GM19438 (cell line): ENCODE measurements at regions not wholly inside any gene's neighbourhood (a gene's known extent, or its start where the extent isn't known, plus 50 kb on each side); places are given as distances from the start of the nearest gene placed in this dataset.

Experiments used
- ATAC-seq: cut with Tn5 transposase; IDR thresholded peaks from one replicate; pipeline ENCODE4 v1.9.1; 2021; ENCODE audit warnings: low read depth; ENCODE audit not compliant: unreplicated experiment

DNA sequence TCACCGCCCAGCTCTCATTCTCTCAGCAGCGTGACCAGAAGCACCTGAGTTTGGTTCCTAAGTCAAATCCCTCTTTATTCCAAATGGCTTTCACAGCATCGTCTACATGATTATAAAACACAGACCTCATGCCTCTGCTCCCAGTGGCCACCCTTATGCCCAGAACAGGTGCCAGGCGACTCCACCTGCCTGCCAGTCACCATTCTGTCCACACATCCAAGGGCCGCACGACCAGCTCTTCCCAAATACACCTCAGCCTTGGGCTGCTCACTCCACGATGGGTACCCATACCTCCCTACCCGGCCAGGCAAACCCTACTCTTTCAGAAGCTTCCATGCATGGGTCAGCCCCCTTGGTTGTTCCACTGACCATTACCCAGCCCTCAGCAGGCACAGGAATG is 851.6 kb upstream of the SALL3 start:
- ATAC-seq = no peak

DNA sequence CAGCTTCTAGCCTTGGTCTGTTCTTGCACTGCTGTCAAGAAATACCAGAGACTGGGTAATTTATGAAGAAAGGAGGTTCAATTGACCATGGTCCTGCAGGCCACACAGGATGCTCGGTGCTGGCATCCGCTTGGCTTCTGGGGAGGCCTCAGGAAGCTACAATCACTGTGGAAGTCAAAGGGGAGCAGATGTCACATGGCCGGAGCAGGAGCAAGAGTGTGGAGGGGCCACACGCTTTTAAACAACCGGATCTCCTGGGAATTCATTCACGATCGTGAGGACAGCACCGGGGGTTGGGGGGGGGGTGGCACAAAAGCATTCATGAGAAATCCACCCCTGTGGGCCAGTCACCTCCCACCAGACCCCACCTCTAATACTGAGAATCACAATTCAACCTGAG is 850.4 kb upstream of the SALL3 start:
- no peak for ATAC-seq

DNA sequence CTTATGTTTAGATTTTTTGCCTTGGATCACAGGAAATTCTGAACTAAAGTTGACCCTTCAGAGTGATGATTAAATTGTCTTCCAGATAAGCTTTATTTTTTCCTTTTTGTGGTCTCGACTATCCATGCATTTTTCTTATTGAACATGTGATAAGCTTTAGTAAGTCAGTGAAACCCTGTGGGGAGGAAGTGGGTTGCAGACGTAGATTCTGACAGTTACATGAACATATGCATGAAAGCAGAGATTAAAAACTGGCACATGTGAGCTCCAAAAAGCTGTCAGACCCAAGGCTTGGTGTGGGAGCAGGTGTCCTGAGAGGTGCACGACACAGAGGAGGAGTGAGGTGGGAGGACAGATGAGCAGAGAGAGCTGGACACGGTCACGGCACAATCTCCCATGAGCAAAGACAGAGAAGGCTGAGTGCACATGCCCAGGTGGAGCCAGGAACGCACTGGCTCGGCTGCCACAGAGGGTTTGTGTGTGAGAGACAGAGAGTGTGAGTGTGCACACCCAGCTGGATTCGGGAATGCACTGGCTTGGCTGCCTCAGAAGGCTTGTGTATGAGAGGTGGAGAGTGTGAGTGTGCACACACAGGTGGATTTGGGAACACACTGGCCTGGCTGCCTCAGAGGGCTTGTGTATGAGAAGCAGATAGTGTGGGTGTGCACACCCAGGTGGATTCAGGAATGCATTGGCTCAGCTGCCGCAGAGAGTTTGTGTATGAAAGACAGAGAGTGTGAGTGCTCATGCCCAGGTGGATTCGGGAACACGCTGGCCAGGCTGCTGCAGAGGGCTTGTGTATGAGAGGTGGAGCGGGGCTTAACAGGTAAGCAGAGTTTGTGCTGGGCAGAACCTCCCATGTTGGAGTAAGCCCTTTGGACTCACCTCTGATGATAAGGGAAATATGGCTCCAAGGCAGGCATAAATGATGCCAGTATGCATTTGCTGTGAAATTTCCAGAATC is 849.1 kb upstream of the SALL3 start:
- no peak for ATAC-seq

DNA sequence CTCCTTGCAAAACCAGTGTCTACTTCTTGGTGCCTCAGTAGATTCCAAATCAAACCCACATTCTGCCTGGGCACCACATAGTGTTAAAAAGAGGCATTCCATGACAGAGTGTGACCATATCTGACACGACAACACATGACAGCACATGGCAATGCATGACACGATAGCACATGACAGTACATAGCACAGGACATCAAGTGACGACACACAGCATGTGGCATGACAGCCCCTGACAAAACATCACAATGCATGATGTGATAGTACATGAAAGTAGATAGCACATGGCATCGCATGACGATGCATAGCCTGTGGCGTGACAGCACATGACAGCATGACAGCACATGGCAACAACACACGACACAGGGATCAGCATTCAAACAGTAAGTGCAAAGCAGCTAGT is 845.9 kb upstream of the SALL3 start:
- no peak for ATAC-seq

DNA sequence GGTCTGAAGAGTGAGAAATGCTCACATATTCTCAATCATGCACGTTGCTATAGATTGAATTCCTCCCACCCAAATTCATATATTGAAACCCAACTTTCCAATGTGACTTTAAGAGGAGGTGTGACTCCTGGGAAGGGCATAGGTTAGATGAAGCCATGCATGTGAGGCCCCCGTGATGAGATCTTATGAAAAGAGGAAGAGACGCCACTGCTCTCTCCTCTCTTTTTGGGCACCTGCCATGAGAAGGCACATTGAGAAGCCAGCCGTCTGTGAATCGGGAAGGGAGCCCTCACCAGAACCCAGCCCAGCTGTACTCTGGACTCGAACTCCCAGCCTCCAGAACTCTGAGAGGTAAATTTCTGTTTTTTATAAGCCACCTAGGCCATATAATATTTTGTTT is 842.6 kb upstream of the SALL3 start:
- no peak for ATAC-seq

DNA sequence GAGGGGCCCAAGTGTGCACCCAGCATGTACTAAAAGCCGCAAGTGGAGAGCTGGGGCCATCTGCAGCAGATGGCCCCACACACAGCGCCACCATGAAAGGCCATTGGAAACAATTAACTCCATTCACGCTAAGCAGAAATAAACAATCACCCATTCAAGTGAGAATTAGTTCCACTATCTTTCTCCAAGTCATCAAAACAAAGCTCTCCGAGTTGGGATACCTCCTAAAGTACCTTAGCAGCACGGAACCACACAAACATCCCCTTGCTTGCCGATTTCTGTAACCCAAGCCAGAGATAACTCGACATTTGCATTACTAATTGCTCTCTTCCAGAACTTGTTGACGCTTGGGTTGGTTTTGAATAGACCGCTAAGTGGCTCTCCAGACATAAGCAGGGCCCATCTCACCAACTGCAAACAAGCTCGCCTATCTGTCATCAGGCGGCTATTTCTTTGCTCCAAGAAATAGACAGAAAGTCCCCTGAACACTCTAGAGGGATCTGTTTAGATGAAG is 840.6 kb upstream of the SALL3 start:
- no peak for ATAC-seq

DNA sequence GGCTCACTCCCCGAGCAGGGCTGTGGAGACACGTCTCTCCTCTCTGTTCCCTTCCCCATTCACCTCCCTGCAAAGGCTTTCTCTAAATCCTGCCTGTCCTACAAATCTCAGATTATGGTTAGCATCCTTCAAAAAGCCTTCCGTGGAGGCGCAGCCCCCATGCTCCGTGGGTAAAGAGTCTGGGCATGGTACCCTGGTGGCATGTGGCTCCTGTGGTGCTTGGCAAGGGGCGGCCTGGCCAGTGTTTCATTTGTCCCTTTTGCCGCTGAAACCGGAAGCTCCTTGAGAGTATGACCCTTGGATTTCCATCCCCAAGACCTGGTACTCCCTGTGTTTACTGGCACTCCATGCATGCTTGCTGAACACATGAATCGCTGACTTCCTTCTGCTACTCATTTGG is 839.3 kb upstream of the SALL3 start:
- ATAC-seq = no peak

DNA sequence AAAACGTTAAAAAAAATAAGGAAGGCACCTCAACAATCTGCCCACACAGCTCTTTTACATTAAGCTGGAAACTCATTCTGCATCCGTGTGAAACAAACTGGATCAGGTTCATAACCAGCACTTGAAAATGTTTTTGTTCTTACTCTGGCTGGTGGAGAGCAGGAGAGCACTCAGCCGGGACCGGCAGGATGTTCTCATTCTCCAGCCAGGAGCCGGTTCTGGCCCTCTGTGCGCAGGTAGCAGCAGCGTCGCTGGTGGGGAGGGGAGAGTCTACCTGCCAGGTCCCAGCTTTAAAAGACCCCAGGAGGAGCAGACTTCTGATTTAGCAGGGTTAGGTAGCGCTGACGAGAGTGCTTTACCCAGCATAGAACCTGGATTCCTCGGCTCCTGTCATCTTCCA is 834.9 kb upstream of the SALL3 start:
- ATAC-seq = no peak

DNA sequence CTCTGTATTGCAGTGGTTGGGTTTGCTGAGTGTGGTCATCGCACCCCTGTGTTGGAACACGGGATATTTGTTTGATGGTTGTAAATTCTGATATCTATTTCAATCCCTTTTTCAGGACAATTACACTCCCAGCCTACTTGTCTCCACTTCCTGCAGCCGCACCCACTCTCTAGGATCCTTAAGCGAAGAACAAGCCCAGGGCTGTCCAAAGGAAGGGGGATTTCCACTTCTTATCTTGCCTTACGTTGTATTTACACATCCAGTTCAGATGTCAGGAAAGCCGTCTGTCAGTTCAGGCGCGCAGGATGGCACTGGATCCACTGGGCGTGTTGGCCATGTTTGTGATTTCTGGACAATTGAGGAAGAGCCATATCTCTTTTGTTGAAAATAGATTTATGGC is 834.5 kb upstream of the SALL3 start:
- ATAC-seq = no peak

DNA sequence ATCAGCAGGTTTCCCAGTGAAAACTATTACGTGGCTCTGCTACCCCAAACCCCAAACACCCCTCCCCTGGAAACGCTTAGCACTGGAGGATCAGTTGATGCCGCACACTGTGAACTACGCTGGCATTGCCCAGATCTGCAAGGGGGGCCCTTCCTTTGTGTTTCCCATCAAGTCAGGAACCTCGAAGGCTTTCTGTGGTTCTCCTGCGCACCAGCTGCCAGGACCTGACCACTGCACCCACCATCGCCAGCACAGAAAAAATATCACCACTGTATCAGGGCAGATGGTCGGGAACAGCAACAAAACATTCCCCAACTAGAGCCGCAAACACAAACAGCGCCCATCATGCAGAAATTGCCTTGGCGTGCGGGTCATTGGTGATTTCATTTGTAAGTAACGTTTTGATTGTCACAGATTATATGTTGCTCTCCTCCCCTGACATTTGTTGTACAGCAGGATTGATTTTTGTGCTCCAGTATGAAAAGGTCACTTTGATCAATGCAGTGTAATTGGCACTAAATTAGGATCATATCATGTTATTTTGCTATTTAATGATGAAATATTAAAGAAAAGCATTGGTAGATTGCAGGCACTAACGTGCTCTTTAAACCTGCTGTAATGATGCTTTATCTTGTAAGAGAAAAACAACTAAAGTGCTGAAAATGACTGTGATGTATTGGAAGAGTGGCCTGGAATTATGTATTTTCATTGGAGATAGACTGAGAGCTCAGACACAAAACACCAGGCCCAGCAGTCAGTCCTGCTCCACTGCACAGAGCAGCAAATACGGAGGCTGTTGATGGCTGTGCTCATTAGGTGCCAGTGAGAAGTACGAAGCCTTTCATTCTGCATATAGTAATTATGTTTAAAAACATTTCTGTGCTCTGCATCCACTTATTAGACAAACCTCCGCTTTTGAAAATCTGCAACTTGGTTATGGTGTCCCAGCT is 833.2 kb upstream of the SALL3 start:
- ATAC-seq = no peak

DNA sequence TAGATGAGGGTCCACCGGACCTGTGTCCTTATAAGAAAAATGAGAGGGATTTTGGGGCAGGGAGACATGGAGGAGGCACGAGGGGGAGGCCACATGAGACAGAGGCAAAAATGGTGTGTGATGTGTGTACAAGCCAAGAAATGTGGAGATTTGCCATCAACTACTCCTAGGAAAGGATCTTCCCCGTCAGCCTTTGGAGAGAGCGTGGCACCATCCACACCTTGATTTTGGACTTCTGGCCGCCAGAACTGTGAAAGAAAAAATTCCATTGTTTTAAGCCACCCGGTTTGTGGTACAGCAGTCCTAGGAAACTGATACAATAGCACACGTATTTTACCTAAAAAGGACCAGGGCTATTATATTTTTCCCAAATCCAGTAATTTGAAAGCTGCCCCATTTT is 829.0 kb upstream of the SALL3 start:
- no peak for ATAC-seq

DNA sequence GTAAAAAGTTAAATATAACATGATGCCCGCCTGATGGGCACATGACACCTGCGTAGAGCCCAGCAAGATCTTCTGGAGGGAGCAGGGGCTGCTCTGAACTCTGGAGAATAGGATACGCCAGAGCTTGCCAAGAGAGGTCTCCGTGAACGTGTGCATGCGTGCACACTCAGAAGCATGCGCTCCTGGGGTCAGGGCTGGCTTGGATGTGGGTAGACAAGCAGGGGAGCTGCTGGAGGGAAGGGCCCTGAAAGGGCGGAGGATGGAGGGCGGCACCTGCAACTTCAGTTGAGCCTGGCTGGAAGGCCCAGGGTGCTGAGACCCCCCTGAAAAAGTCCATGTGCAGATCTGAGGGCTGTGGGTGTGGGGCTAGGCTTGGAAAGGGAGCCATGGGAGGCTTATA is 828.4 kb upstream of the SALL3 start:
- ATAC-seq = no peak

DNA sequence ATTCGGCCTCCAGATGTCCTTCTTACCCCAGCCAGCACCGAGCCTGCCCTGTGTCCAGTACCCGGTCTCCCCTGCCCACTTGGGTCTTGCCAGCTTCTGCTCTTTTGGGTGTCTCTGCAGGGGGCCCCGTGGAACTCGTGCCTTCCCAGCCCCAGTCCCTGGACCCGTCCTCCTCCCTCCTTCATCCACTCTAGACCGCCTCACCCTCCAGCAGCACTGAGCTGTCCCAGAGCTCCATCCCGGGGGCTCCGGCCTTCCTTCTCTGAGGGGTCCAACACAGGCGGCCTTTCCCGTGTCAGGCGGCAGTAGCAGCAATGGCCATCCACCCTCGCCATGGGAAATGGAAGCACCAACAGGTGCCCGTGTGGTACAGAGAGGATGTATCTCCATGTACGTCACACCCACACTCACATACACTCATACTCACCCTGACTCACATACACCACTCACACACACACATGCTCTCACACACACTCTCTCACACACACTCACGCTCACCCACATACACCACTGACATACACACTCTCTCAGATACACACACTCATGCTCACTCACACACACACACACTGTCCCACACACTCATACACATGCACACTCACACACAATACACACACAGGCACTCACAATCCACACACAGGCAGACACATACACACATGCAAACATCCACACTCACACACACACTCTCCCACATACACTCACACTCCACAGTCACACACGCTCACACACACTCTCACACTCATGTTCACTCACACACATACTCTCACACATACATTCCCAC is 827.5 kb upstream of the SALL3 start:
- no peak for ATAC-seq

DNA sequence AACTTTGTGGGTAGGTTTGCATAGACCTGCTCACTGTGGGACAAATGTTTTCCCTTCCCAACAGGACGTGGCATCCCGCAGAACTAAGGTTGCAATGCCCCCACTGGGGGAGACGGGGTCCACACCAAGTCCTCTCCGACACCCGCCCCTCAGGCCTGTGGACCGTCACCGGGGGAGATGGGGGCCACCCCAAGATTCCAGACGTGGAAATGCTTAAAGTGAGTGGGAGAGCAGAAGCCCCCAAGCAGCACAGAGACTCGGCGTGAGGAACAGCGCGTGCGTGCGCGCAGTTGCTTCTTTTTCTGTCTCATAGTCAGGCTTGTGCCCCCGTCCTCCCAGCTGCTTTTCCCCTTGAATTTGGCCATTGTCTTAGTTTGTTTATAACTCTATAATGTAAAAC is 826.3 kb upstream of the SALL3 start:
- ATAC-seq = no peak

DNA sequence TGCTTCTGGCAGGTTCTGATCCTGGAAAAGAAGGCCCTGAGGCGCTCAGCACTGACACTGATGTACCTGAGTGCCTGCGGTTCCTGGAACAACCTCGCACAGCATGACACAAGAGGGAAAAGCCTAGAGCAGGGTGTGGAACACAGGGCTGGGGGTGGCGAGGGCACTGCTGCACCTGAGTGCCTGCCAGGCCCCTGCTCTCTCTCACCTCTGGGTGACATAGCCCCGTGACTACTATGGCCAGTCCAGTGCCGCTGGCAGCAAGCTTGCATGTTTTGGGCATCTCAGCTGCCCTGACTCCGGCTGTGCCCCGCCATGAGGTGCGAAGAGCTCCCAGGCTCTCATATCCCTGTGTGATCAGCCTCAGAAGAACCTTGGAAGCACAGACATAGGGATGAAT is 825.2 kb upstream of the SALL3 start:
- ATAC-seq = no peak

DNA sequence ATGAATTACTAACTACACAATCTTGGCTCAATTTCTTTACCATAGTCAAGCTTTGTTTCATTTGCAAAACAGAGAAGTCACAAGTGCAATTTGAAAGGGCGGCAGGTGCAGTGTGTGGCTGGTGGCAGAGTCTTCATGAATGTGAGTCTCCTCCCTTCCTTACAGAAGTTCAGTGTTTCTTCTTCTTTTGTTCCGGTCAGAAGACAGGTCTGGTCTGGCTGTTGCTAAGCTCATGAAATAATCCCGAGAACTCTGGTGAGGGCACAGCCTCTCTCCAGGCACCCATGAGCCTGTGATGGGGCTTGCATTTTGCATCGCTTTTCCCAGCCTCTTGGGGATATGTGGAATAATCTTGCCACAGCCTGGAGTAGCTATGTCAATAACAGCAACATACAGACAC is 824.8 kb upstream of the SALL3 start:
- no peak for ATAC-seq

DNA sequence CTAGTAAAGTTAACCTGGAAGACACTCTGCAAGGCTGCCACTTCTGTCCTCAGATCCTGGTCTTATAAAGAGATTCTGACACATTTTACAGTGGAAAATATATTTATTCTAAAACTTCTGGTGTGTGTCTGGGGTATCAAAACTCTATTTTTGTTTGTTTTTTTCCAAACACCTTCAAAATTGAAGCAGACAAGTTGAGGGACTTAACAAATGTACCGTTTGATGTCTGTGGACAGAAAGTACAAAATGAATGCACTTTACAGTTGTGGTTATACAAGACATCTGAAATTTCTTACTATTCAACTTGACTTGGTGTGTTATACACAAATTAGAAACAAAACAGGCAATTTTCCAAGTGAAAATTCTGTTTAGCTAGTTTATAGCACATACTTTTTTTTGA is 823.2 kb upstream of the SALL3 start:
- ATAC-seq = no peak

DNA sequence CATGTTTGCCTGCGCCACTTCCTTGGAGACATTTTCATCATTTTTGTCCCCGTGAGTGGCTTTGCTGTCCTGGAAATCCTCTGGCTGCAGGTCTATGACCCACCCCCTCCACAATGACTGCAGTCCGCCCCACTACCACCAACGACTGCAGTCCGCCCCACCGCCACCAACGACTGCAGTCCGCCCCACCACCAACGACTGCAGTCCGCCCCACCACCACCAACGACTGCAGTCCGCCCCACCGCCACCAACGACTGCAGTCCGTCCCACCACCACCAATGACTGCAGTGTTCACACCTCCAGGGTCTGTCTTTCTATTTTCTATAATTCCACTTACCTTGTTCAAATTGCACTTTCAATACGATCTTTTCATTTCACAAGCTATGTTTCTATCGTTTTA is 820.7 kb upstream of the SALL3 start:
- no peak for ATAC-seq

DNA sequence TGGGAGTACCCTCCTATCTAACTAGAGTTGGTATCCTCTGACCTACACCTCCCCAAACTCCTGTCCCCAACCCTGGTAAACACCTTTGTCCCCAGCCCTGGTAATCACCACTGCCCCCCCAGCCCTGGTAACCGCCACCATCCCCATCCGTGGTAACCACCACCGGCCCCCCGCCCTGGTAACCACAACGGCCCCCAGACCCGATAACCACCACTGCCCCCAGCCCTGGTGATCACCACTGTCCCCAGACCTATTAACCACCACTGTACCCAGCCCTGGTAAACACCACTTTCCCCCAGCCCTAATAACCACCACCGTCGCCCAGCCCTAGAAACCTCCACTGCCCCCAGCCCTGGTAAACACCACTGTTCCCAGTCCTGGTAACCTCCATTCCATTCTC is 820.2 kb upstream of the SALL3 start:
- no peak for ATAC-seq

DNA sequence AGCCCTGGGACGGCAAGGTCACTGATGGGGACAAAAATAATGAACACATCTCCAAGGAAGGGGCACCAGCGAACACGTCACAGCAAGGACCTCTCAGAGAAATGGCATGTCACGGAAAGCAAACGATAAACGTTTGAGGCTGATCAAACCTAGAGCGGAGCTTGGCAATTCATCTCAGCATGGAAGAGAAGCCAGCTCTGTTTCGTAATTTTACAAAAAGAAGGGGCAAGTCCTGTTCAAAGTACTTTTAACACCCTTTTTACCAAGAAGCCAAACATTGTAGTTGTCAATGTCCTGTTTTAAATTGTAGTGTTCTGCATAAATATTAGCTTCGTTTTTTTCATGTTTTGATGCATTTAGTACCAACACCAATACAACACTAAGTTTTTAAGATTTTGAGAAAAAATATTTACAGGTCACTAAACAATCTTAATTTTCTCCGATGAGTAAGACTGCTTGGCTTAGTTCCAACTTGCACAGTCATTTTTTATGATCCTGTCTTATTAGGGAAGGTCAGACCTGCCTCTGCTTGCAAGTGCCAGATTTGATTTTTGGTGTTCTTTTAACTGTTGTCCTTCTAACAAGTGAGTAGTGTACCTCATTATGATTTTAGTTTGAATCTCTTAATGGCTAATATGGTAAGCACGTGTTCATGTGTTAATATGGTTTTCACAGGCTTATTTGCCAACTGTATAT is 818.5 kb upstream of the SALL3 start:
- ATAC-seq = no peak
